ENCODE measurements at regions not wholly inside any gene's neighbourhood (a gene's known extent, or its start where the extent isn't known, plus 50 kb on each side); places are given as distances from the start of the nearest gene placed in this dataset.

DNA sequence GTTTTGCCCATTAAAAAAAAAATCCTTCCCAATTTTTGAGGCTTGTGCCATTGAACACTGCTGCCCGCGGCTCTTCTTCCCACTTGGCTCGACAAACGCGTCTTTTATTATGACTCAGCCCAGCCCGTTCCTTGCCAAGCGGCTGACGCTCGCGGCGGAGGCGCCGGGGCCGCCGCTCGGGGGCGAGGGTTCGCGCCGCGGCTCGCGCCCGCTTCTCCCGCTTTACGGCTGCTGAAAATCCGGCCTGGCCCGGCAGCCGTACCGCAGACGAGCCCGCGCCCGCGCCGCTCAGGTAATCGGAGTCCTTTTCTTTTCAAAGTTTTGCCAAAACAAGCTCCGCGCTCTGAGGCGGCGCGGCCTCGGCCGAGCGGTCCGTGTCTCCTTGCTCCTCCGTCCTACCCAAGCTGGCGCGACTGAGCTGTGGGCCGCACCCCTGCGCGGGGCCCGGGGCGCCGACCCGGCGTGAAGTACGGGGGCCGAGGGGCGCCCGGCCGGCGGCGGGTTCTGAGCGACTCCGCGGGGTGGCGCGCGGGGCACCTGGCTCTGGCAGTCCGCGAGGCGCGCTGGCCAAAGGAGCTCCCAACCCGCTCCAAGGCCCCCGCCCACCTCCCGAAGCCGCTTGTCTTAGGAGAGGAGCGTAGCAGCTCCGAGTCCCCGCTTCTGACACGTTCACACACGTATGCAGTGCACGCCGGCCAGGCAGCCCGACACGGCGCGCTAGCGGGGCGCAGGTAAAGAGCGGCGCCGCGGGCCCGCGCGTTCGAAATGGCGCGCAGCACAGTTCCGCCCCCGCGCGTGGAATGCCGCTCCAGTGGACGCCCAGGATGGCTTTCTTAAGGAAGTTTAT lies 418.2 kb upstream of the NAALADL2 start (continued):
- TF ChIP-seq, protein P1, sequence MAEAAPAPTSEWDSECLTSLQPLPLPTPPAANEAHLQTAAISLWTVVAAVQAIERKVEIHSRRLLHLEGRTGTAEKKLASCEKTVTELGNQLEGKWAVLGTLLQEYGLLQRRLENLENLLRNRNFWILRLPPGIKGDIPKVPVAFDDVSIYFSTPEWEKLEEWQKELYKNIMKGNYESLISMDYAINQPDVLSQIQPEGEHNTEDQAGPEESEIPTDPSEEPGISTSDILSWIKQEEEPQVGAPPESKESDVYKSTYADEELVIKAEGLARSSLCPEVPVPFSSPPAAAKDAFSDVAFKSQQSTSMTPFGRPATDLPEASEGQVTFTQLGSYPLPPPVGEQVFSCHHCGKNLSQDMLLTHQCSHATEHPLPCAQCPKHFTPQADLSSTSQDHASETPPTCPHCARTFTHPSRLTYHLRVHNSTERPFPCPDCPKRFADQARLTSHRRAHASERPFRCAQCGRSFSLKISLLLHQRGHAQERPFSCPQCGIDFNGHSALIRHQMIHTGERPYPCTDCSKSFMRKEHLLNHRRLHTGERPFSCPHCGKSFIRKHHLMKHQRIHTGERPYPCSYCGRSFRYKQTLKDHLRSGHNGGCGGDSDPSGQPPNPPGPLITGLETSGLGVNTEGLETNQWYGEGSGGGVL (tag by site-specific recombination; IDR thresholded peaks at IDR 0.05) = no peak
- no peak for TF ChIP-seq ZNF350 (tag by site-specific recombination; IDR thresholded peaks at IDR 0.05)
- no peak for TF ChIP-seq ZNF23 (tag by site-specific recombination; IDR thresholded peaks at IDR 0.05; ENCODE audit: borderline replicate concordance)
- no peak for TF ChIP-seq ZNF629 (tag by site-specific recombination; IDR thresholded peaks at IDR 0.05)
- TF ChIP-seq ZFP37 (tag by site-specific recombination; IDR thresholded peaks at IDR 0.05) = peak; percentile 67
- TF ChIP-seq, protein P2, sequence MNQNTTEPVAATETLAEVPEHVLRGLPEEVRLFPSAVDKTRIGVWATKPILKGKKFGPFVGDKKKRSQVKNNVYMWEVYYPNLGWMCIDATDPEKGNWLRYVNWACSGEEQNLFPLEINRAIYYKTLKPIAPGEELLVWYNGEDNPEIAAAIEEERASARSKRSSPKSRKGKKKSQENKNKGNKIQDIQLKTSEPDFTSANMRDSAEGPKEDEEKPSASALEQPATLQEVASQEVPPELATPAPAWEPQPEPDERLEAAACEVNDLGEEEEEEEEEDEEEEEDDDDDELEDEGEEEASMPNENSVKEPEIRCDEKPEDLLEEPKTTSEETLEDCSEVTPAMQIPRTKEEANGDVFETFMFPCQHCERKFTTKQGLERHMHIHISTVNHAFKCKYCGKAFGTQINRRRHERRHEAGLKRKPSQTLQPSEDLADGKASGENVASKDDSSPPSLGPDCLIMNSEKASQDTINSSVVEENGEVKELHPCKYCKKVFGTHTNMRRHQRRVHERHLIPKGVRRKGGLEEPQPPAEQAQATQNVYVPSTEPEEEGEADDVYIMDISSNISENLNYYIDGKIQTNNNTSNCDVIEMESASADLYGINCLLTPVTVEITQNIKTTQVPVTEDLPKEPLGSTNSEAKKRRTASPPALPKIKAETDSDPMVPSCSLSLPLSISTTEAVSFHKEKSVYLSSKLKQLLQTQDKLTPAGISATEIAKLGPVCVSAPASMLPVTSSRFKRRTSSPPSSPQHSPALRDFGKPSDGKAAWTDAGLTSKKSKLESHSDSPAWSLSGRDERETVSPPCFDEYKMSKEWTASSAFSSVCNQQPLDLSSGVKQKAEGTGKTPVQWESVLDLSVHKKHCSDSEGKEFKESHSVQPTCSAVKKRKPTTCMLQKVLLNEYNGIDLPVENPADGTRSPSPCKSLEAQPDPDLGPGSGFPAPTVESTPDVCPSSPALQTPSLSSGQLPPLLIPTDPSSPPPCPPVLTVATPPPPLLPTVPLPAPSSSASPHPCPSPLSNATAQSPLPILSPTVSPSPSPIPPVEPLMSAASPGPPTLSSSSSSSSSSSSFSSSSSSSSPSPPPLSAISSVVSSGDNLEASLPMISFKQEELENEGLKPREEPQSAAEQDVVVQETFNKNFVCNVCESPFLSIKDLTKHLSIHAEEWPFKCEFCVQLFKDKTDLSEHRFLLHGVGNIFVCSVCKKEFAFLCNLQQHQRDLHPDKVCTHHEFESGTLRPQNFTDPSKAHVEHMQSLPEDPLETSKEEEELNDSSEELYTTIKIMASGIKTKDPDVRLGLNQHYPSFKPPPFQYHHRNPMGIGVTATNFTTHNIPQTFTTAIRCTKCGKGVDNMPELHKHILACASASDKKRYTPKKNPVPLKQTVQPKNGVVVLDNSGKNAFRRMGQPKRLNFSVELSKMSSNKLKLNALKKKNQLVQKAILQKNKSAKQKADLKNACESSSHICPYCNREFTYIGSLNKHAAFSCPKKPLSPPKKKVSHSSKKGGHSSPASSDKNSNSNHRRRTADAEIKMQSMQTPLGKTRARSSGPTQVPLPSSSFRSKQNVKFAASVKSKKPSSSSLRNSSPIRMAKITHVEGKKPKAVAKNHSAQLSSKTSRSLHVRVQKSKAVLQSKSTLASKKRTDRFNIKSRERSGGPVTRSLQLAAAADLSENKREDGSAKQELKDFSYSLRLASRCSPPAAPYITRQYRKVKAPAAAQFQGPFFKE (tag by site-specific recombination; IDR thresholded peaks at IDR 0.05; ENCODE audit: borderline replicate concordance) = no peak
- no peak for TF ChIP-seq ZNF48 (tag by site-specific recombination; IDR thresholded peaks at IDR 0.05)
- TF ChIP-seq ZNF501 (tag by site-specific recombination; IDR thresholded peaks at IDR 0.05) = no peak
- no peak for TF ChIP-seq KLF1 (tag by site-specific recombination; IDR thresholded peaks at IDR 0.05)
- TF ChIP-seq, protein P3, sequence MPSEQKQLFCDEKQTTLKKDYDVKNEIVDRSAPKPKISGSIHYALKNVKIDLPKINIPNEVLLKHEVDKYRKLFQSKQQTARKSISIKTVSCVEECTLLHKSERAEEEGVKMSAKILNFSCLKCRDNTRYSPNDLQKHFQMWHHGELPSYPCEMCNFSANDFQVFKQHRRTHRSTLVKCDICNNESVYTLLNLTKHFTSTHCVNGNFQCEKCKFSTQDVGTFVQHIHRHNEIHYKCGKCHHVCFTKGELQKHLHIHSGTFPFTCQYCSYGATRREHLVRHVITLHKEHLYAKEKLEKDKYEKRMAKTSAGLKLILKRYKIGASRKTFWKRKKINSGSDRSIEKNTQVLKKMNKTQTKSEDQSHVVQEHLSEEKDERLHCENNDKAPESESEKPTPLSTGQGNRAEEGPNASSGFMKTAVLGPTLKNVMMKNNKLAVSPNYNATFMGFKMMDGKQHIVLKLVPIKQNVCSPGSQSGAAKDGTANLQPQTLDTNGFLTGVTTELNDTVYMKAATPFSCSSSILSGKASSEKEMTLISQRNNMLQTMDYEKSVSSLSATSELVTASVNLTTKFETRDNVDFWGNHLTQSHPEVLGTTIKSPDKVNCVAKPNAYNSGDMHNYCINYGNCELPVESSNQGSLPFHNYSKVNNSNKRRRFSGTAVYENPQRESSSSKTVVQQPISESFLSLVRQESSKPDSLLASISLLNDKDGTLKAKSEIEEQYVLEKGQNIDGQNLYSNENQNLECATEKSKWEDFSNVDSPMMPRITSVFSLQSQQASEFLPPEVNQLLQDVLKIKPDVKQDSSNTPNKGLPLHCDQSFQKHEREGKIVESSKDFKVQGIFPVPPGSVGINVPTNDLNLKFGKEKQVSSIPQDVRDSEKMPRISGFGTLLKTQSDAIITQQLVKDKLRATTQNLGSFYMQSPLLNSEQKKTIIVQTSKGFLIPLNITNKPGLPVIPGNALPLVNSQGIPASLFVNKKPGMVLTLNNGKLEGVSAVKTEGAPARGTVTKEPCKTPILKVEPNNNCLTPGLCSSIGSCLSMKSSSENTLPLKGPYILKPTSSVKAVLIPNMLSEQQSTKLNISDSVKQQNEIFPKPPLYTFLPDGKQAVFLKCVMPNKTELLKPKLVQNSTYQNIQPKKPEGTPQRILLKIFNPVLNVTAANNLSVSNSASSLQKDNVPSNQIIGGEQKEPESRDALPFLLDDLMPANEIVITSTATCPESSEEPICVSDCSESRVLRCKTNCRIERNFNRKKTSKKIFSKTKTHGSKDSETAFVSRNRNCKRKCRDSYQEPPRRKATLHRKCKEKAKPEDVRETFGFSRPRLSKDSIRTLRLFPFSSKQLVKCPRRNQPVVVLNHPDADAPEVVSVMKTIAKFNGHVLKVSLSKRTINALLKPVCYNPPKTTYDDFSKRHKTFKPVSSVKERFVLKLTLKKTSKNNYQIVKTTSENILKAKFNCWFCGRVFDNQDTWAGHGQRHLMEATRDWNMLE (tag by site-specific recombination; conservative IDR thresholded peaks at IDR 0.05; ENCODE audit: low read depth) = no peak
- TF ChIP-seq, protein P4, sequence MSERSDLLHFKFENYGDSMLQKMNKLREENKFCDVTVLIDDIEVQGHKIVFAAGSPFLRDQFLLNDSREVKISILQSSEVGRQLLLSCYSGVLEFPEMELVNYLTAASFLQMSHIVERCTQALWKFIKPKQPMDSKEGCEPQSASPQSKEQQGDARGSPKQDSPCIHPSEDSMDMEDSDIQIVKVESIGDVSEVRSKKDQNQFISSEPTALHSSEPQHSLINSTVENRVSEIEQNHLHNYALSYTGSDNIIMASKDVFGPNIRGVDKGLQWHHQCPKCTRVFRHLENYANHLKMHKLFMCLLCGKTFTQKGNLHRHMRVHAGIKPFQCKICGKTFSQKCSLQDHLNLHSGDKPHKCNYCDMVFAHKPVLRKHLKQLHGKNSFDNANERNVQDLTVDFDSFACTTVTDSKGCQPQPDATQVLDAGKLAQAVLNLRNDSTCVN (tag by site-specific recombination; optimal IDR thresholded peaks at IDR 0.05) = peak; percentile 97
- no peak for TF ChIP-seq SCRT2 (tag by site-specific recombination; IDR thresholded peaks at IDR 0.05)
- TF ChIP-seq ZNF596 (tag by site-specific recombination; IDR thresholded peaks at IDR 0.05) = 0 out of 2 replicates have a peak, but pooled peaks have one; percentile 4
- no peak for TF ChIP-seq ZNF510 (tag by site-specific recombination; IDR thresholded peaks at IDR 0.05; ENCODE audit: insufficient replicate concordance)
- TF ChIP-seq ZEB2 (tag by site-specific recombination; IDR thresholded peaks at IDR 0.05) = peak; percentile 70
- TF ChIP-seq ZBTB7A (tag by site-specific recombination; IDR thresholded peaks at IDR 0.05; ENCODE audit: low read depth) = no peak
- TF ChIP-seq ZNF169 (tag by site-specific recombination; IDR thresholded peaks at IDR 0.05) = no peak
- peak; percentile 82 for TF ChIP-seq ZNF610 (tag by site-specific recombination; IDR thresholded peaks at IDR 0.05; ENCODE audit: borderline replicate concordance)
- peak; percentile 56 for TF ChIP-seq ZBTB8A (tag by site-specific recombination; IDR thresholded peaks at IDR 0.05)
- no peak for TF ChIP-seq ZNF138 (tag by site-specific recombination; IDR thresholded peaks at IDR 0.05; ENCODE audit: borderline replicate concordance)
- TF ChIP-seq ZNF324 (tag by site-specific recombination; IDR thresholded peaks at IDR 0.05) = no peak
- TF ChIP-seq, protein P5, sequence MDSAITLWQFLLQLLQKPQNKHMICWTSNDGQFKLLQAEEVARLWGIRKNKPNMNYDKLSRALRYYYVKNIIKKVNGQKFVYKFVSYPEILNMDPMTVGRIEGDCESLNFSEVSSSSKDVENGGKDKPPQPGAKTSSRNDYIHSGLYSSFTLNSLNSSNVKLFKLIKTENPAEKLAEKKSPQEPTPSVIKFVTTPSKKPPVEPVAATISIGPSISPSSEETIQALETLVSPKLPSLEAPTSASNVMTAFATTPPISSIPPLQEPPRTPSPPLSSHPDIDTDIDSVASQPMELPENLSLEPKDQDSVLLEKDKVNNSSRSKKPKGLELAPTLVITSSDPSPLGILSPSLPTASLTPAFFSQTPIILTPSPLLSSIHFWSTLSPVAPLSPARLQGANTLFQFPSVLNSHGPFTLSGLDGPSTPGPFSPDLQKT (IDR thresholded peaks at IDR 0.05; ENCODE audit: borderline replicate concordance, low read depth, low read length) = no peak
- no peak for TF ChIP-seq ZNF776 (tag by site-specific recombination; IDR thresholded peaks at IDR 0.05; ENCODE audit: borderline replicate concordance)
- TF ChIP-seq ZNF174 (tag by site-specific recombination; IDR thresholded peaks at IDR 0.05) = no peak

Measured in HEK293 (cell line).